ENCODE measurements at regions not wholly inside any gene's neighbourhood (a gene's known extent, or its start where the extent isn't known, plus 50 kb on each side); places are given as distances from the start of the nearest gene placed in this dataset.

DNA sequence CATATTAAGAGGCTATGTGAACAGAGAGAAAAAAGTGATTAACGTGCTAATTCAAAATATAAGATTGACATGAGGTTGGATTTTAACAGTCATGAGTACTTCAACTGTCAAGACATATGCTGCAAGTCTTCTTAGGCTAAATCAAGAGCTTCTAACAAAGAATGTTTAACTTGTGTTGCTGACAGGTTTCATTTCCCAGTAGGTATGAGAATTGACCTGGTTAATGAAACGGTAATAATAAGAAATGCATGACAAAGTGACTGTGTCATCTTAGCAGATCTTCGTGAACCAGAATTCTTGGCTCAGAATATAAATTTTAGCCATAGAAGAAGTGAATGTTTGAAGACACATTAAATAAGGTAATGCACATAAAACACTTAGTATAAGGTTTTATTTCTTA, 132.6 kb upstream of the PTGFR start:
- TF ChIP-seq YY1 (IDR thresholded peaks at IDR 0.05; ENCODE audit: insufficient read depth, insufficient read length) (no peak), SUZ12 (IDR thresholded peaks at IDR 0.05; ENCODE audit: extremely low read depth, insufficient read depth, insufficient read length) (no peak)
